H1 (cell line): ENCODE measurements at regions not wholly inside any gene's neighbourhood (a gene's known extent, or its start where the extent isn't known, plus 50 kb on each side); places are given as distances from the start of the nearest gene placed in this dataset.

Source experiments
- ATF3 ChIP-seq: IDR thresholded peaks from 2 replicates; pipeline ENCODE4 v1.6.1; 2011; ENCODE audit warnings: low read depth, mild to moderate bottlenecking, low read length; ENCODE audit not compliant: insufficient read depth
- EGR1 ChIP-seq: IDR thresholded peaks from 2 replicates; pipeline ENCODE4 v1.6.1; 2011; ENCODE audit warnings: low read depth, low read length, borderline replicate concordance
- HDAC6 ChIP-seq: IDR thresholded peaks from one replicate; pipeline ENCODE4 v1.7.1; 2012; ENCODE audit warnings: low read depth, mild to moderate bottlenecking, inconsistent platforms, low read length, moderate library complexity
- KDM5A ChIP-seq: fragments of 200-600 bp; IDR thresholded peaks from 2 replicates; pipeline ENCODE4 v1.7.1; 2012; ENCODE audit warnings: mild to moderate bottlenecking, low read length, inconsistent platforms, mixed read lengths
- NANOG ChIP-seq: IDR thresholded peaks from 2 replicates; pipeline ENCODE4 v1.6.1; 2011; ENCODE audit warnings: low read length, low read depth, mild to moderate bottlenecking, inconsistent platforms; ENCODE audit not compliant: insufficient read depth, poor library complexity, severe bottlenecking
- RAD21 ChIP-seq, 2 experiments: IDR thresholded peaks in 1 of 2; conservative IDR thresholded peaks in 1 of 2; 2 replicates each; pipeline ENCODE4 v1.6.1; 2011; ENCODE audit warnings: low read depth in 2 of 2, low read length in 2 of 2, improper control_type of control experiment in 1 of 2, inconsistent platforms in 1 of 2, mild to moderate bottlenecking in 1 of 2, moderate library complexity in 1 of 2
- TAF7 ChIP-seq: optimal IDR thresholded peaks from 2 replicates; pipeline ENCODE3; 2011; ENCODE audit warnings: low read depth, mild to moderate bottlenecking, inconsistent platforms, low read length, moderate library complexity, borderline replicate concordance
- TBP ChIP-seq: IDR thresholded peaks from 2 replicates; pipeline ENCODE4 v1.6.1; 2011; ENCODE audit warnings: low read depth, low read length, improper control_type of control experiment

- TF ChIP-seq RAD21 (IDR thresholded peaks at IDR 0.05 in 1 of 2, conservative IDR thresholded peaks at IDR 0.05 in 1 of 2; ENCODE audit: low read depth in 2 of 2, low read length in 2 of 2) (no peak), EGR1 (no peak), ATF3 (no peak), HDAC6 (no peak), KDM5A (no peak), NANOG (no peak), TAF7 (no peak), TBP (peak; percentile 1; the same call in 1 of the 2 replicates)
- TF ChIP-seq, all 59 proteins: peak for 4
These were observed 108.1 kb upstream of the KCTD1 start (continued) for GRCh38 chr18:26656431-26656943.
